NCI-H345 treated with DMSO at 0.1 percent for 48 hours (cell line): ENCODE measurements at regions not wholly inside any gene's neighbourhood (a gene's known extent, or its start where the extent isn't known, plus 50 kb on each side); places are given as distances from the start of the nearest gene placed in this dataset.

ENCODE experiments used
- DNase-seq: peaks from one replicate; lab custom pipeline; 2025; ENCODE audit not compliant: unreplicated experiment; lab: John Stamatoyannopoulos, UW

DNA sequence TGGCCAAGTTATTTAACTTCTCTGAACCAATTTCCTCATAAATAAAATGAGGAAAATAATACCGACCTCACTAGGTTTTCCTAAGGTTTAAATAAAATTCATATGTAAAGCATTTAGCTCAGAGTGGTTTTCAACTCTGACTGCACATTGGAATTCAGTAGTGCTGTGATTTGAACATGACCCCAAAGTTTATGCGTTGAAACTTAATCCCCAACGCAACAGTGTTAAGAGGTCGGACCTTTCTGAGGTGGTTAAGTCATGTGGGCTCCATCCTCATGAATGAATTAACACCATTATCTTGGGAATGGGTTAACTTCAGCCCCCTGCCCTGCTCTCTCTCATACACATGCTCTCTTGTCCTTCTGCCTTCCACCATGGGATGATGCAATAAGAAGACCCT, 322.2 kb downstream of the AASDHPPT start:
- no peak for DNase-seq

DNA sequence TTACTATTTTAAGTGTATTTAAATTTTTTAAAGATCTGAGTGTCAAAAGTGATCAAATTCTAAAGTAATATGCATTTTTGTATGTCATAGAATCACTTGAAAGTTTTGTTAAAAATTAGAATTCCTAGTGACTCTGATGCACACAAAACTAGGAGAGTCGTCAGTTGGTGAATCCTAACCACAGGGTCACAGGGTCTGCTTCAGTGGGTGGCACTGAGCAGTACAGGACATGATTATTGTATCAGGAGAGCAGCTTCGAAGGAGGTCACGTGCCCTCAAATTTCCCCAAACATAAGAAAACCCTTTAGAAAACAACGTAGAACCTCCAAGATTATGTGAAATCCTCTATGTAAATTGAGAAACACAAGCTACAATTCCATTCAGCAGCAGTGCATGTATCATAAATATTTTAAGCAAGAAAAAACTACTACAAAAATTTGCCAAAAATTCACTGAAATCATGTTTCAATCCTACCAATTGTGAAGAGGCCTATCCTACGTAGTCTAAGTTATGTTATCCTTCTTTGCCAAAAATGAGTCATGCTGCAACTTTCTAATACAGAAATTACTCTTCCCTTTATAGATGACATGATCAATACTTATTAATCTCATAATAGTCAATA, 323.6 kb downstream of the AASDHPPT start:
- DNase-seq, result no peak

DNA sequence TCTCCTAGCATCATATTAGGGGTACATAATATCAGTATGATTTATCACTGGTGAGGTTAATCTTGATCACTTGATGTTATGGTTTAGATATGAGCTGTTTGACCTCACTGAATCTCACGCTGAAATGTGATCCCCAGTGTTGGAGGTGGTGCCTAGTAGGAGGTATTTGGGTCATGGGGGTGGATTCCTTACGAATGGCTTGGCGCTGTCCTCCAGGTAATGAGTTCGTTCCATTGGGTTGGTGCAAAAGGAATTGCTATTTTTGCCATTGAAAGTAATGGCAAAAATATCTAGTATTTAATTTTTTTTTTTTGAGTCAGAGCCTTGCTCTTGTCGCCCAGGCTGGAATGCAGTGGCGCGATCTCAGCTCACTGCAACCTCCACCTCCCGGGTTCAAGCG, 326.3 kb downstream of the AASDHPPT start:
- no peak for DNase-seq

DNA sequence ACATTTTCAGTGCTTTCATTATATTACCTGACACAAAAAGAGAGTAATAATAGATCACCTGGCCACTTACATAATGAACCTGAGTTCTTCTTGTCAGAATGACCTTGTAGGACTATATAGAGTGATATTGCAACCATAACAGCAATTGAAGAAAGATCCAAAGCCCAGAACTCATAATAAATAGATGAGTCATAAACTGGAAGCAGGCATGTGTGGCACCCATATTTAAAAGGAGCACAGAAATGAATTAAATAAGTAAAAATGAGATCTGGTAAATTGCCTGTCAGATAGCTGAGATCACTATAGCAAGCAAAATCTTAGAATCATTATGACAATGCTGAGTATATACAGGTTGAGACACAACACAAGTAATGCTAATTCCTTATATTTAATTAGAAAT, 331.8 kb downstream of the AASDHPPT start:
- no peak for DNase-seq

DNA sequence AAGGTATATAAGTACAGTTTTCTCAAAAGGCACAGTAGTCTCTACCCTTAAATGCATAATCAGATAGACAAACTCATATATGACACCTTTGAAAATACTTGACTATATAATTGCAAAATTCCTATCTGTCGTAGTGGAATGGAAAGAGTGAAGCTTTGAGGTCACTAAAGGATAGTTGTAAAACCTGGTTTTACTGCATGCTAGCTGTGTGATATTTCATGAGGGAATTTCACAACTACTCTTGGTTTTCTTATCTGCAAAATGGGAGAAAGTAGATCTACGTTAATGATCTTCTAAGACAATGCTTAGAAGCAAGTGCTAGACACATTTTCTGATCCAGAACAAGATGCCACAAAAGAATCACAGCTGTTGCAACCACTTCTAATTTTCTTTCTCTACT, 332.2 kb downstream of the AASDHPPT start:
- no peak for DNase-seq

DNA sequence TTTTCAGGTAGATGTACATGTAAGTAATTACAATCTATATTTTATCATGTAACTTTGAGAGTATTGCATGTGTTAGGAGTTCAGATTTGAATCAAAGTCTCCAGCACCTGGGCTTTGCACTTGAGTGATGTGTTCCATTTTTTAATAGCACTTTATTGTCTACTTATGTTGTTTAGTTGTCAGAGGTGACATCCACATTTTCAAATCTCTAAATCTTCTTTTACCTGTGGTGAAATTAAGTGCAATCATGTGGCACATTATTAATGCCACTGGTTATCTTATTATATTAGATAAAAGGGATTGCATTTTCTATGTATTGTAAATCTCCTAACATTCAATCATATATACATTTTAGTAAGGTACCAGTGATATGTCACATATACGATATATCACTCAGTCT, 333.4 kb downstream of the AASDHPPT start:
- no peak for DNase-seq

DNA sequence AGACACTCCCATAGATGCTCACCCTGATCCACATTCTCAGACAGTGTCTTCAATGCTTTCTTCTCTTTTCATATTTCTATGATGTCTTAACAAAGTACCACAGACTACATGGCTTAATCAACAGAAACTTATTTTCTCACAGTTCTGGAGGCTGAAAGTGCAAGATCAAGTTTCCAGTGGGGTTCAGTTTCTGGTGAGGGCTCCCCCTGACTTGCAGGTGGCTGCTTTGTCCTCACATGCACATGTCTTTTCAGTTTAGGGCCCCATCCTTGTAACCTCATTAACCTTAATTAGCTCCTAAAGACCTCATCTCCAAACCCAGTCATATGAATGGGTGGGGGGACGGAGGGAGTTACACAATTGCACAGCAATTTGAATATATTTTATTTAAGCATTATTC, 335.8 kb downstream of the AASDHPPT start:
- no peak for DNase-seq

DNA sequence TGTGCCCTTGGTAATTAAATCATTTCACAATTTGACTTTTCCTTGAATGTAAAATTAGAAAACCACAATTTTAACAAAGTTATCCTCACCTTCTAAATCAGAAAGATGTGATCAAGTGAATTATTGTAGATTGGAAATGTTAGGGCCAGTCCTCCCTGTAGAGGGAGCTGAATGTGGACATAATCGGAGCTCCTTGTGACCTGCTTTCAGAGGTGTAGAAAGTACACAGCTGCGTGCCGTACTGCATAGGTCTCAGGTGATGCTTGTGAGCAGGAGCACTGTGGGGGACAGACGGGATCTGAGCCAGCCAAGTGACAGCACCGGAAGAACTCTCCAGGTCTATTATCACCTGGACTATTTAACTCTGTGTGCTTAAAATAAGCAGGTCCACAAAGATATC, 338.0 kb downstream of the AASDHPPT start:
- DNase-seq, result no peak

DNA sequence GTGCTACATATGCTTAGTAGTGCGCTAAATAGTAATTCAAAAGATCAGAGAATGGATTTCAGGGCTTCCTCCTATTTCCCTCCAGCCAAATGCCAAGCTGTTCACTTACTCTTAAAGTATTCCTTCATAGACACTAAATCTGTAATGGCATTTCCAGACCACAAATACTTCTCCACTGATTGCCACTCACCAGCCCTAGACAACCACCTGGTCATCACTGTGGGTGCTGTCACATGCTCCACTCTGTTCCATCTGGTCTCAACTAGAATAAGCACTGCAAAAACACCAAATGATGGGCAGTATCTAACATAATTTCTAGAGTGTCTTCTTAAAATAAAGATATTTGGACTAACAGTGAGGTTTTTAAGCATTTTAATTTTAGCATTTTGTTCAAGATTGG, 341.3 kb downstream of the AASDHPPT start:
- no peak for DNase-seq

DNA sequence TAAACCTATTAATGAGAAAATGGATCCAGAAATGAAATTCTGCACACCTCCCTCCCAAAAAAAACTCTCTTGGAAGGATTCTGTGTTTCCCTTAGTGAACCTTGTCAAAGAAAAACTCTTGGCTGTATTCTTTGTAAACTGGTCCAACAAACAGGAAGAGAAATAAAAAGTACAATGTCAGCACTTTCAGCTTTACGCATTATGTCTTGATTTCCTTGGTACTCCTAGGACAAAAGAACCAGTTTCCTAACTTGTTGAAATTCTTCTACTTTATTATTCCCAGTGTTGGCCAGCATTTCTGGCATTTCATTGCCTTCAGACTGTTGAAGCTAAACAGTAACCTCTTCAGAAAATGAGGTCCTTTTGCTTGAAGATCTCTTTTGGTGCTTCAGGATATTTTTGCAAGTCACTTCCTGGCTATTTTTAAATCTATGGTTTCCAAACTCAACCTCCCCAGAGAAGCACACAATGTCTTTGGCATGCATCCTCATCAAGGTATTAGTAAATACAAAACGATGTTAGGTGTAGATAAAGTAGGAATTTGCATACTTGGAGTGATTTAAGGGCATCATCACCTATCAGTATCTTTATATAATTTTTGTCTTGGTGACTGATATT, 342.7 kb downstream of the AASDHPPT start:
- no peak for DNase-seq

DNA sequence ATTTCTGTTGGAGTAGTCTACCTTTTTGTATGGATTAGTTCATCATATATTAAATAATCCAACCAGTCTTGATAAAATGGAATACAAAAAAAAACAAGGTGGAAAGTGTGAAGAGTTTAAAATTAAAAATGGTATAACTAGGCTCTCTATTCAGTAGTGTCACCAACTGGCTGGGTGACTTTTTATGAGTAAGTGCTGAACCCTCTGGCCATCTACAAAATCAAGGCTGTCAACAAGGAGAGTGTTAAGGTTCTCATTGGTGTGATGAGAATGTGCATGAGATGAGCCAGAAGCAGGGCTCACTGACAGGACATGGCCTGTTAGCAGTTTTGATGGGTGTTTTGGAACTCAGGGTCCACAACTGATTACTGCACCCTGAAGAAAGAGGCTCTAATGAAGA, 343.2 kb downstream of the AASDHPPT start:
- DNase-seq, result no peak

DNA sequence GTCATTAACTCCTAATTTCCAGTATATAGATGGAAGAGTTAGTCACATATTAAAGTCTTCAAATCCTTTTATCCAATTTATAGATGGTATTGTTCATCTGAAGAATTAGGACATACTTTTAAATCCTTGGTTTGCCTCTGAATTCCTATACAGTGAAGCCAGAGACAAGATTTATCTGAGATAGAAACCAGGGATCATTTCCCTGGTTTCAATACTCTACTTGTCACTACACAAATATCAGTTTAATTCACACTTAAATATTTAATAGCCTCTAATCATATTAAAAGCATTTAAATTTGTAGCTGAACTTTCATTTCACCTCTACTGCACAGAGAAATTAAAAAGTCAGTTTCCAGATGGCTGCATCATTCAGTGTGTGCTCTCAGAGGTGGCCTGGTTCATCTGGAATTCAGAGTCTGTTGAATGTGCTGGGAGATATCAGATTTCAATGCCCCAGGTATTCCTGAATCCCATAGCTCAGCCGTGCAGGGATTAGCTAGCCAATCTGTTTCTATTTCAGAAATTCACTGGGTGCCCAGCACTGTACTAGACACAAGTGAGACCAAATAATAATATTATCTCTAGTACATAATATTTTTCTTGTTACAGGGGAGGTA, 344.3 kb downstream of the AASDHPPT start:
- no peak for DNase-seq

DNA sequence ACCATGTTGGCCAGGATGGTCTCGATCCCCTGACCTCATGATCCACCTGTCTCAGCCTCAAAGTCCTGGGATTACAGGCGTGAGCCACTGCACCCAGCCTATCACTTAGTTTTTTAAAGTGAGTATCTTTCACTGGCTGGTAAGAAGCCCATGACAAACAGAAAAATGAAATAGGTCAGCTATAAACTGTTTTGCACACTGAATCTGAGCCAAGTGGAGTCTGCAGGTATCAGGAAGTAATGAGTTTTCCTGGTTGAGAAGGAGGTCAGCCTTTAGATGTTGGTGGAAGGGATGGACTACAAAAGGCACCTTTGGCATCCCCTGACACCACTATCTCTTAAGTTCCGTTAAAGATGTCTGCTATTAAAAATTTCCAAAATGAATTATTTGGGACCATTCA, 345.1 kb downstream of the AASDHPPT start:
- no peak for DNase-seq

DNA sequence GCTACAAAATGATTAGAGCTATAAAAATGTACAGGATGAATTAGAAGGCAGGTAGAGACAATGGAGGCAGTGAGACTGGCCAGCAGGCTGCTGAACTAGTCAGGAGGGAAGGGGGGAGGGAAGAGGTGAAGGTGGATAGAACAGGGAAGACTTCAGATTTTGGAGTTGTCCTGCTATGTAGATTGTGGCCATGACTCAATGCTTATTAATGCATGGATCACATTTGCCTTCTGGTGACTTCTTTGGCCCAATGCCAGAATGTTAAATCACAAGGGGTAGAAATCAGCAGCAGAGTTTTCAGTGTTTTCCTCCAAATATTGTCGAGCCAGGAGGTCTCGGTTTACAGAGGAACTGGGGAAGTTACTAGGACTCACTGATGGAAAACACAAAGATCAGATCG, 346.6 kb downstream of the AASDHPPT start:
- no peak for DNase-seq

DNA sequence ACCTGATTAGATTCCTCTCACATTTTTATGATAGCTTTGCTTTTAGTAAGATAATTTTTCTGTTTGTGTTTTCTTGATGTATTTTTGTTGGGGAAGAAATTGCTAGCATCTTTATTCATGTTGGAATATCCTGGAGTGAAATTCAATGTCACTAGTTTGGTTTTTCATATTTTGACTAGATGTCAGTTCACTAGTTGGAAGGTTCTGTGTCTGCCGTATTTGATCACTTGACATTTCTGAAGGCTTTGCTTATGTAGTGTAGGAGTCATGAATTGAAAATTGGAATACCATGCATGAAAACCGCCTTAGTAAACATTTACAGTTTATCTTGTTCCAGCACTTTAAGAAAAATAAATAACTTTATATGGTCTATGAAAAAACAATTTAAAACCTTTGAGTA, 348.4 kb downstream of the AASDHPPT start:
- no peak for DNase-seq

DNA sequence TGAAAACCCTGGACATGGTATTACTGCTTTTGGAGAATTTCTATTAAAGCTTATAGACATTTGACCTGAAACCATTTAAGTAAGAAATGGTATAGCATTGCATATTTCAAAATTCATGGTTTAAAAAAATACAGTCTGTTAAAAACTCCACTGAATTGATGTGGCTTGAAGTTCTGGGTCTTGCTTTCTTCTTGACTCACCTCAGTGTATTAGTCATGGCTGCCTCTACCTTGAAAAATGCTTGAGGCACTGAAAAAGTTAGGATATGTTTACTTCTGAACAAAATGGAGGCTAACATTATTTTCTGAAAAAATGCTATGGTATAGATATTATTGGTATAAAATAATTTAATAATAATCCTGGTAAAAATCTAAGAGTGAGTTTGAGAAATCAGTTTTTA, 349.2 kb downstream of the AASDHPPT start:
- no peak for DNase-seq

DNA sequence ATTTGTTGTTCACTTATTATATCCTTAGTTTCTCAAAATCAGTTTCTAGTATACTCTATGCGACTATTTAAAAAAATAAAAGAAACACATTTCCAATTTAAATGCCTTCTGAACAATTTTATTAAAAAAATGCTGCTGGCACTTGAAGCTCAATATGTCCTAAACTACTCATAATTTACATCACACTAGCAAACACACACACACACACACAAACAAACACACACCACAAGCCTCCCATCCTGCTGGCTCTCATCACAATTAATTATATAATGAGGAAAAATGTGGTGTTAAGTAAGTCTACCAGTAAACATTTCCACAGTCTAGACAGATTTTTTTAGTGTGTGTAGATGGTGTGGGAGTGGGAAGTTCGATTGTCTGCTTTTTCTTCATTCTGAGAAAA, 350.3 kb downstream of the AASDHPPT start:
- no peak for DNase-seq

DNA sequence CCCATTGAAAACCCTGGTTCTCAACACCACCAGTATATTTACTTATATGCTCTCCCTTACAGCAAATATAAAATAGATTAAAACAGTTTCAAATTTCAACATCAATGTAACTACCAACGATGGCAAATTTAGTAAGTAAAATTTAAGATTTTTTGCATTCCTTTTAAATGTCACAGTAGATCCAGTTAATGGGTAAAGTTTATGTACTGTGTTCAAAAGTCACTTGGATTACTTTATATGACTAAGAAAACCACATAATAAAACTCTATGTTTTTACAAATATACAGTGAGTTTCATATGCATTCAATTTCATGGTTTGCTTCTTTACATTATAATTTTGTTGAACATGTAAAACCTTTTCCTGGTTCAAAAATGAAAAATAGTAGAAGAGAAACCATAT, 364.6 kb downstream of the AASDHPPT start:
- DNase-seq, result no peak

DNA sequence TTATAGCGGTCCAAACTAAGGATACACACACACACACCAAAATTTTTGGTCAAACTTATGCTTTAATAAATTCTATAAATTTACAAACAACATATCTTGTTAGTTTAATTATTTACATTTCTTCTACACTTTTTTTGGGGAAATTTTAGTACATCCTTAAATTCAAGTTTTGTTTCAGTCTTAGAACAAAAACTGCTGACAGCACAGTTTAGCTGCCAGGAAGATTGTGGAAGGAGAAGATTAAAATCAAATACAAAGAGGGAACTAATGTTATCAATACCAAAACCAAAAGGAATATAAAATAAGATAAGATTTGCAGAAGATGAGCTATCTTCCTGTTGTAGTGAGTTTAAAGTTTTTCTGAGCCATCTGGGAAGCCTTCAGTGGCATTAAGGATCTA, 368.8 kb downstream of the AASDHPPT start:
- no peak for DNase-seq

DNA sequence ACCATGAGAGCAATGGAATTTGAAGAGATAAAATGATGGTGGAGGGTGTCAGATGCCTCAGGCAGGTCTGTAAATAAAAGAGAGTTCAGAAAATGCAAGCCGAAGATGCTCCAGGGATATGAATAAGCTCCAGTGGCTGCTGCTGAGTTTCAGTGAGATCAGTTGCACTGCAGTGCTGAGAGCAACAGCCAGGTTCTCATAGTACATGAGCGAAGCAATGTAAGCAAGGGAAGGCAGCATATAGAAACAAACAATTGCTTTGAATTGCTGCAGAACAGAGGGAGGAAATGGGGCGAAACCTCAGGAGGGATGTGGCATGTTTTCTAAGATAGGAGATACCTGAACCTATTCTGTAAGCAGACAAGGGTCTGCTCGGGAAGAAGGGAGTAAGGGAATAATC, 369.5 kb downstream of the AASDHPPT start:
- DNase-seq, result no peak

DNA sequence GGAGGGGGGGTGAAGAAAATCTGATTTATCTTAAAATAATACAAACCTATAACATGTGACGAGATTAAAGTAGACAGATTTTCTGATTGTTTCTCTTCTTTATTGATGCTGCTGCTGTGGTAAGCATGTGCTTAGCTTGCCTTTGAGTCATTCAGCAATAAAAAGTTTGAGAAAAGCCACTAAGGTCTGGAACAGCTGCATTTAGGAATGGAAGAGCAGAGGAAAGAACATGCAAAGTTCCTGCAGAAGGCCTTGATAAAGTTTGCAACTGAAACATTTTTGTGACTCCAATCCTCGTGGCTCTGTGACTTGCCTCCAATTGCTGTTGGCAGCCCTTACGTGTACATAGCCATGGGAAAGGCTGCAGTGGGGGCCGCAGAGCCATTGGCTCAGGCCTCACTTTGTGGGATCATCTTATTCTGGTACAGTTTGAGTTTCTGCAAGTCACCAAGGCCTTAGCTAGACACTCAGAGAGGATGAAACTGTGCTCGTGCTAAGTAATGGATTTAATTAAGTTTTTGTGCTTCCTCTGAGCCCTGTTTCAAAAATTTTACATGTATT, 370.2 kb downstream of the AASDHPPT start:
- DNase-seq, result no peak

DNA sequence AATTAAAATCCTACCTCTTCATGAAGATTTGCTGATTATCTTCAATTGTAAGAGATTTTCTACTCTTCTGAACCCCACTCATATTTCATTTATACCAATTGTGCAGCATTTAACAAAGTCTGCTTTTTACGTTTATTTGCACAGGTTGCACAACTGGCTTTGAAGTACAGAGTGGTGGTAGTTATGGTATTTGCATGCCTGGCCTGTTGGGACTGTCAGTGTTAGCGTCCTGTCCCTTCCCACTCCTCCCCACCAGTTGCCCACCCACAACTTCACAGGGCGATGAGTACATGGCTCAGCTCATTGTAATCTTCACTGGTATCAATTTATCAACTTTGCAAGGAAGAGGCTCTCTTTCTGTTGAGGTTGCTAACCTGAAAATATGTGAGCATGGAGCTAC, 372.3 kb downstream of the AASDHPPT start:
- no peak for DNase-seq
